ENCODE measurements at regions not wholly inside any gene's neighbourhood (a gene's known extent, or its start where the extent isn't known, plus 50 kb on each side); places are given as distances from the start of the nearest gene placed in this dataset.

GRCh38 chr22:27149921-27150543 lies 492.6 kb downstream of the MIAT start:
- TF ChIP-seq CTCF (conservative IDR thresholded peaks at IDR 0.05; ENCODE audit: low read length) = no peak
- H3K4me3 ChIP-seq (ENCODE audit: low read length) = no peak overlapping the region
- peak; percentile 74 for DNase-seq (ENCODE audit: low read depth)

- peak; percentile 16; the same call in 1 of the 2 replicates for TF ChIP-seq CTCF (conservative IDR thresholded peaks at IDR 0.05; ENCODE audit: low read length)
- DNase-seq (ENCODE audit: low read depth) = peak; percentile 62
Measured at GRCh38 chr22:27150544-27150941, 493.2 kb downstream of the MIAT start.

GRCh38 chr22:27151407-27151806 lies 494.0 kb downstream of the MIAT start:
- no peak overlapping the region for H3K4me3 ChIP-seq (ENCODE audit: low read length)
- TF ChIP-seq CTCF (conservative IDR thresholded peaks at IDR 0.05; ENCODE audit: low read length) = no peak
- DNase-seq (ENCODE audit: low read depth) = no peak

More at GRCh38 chr22:27150544-27150941, 493.2 kb downstream of the MIAT start:
- H3K4me3 ChIP-seq (ENCODE audit: low read length) = no peak overlapping the region

GRCh38 chr22:27152033-27152432 lies 494.6 kb downstream of the MIAT start:
- H3K4me3 ChIP-seq (ENCODE audit: low read length) = no peak overlapping the region
- DNase-seq (ENCODE audit: low read depth) = no peak
- TF ChIP-seq CTCF (conservative IDR thresholded peaks at IDR 0.05; ENCODE audit: low read length) = no peak

- no peak for DNase-seq (ENCODE audit: low read depth)
- no peak overlapping the region for H3K4me3 ChIP-seq (ENCODE audit: low read length)
- no peak for TF ChIP-seq CTCF (conservative IDR thresholded peaks at IDR 0.05; ENCODE audit: low read length)
Measured at GRCh38 chr22:27152883-27153282, 495.5 kb downstream of the MIAT start.

- TF ChIP-seq CTCF (conservative IDR thresholded peaks at IDR 0.05; ENCODE audit: low read length) = no peak
- DNase-seq (ENCODE audit: low read depth) = no peak
Measured at GRCh38 chr22:27153386-27153785, 496.0 kb downstream of the MIAT start.

GRCh38 chr22:27154717-27155116 lies 497.3 kb downstream of the MIAT start:
- no peak for DNase-seq (ENCODE audit: low read depth)
- TF ChIP-seq CTCF (conservative IDR thresholded peaks at IDR 0.05; ENCODE audit: low read length) = no peak
- H3K4me3 ChIP-seq (ENCODE audit: low read length) = no peak overlapping the region

More at GRCh38 chr22:27153386-27153785, 496.0 kb downstream of the MIAT start:
- H3K4me3 ChIP-seq (ENCODE audit: low read length) = no peak overlapping the region

Data from AG10803 (cell line).